HG03565 (cell line): ENCODE measurements at regions not wholly inside any gene's neighbourhood (a gene's known extent, or its start where the extent isn't known, plus 50 kb on each side); places are given as distances from the start of the nearest gene placed in this dataset.
"Not testable (repeated sequence)": the region's sequence is repeated elsewhere in the genome, so short reads cannot be mapped to it uniquely, and the experiment has no call there.

Source experiments
- ATAC-seq: cut with Tn5 transposase; IDR thresholded peaks from one replicate; pipeline ENCODE4 v1.9.1; 2021; ENCODE audit warnings: mild to moderate bottlenecking, moderate library complexity; ENCODE audit not compliant: unreplicated experiment

GRCh38 chr11:122207921-122208764 is 92.1 kb upstream of the BLID start:
- no peak for ATAC-seq

- no peak for ATAC-seq
Observed at GRCh38 chr11:122207505-122207904, 91.5 kb upstream of the BLID start.

- ATAC-seq = no peak
Observed at GRCh38 chr11:122205036-122205435, 89.0 kb upstream of the BLID start.

GRCh38 chr11:122204206-122204605 is 88.2 kb upstream of the BLID start:
- ATAC-seq = no peak

GRCh38 chr11:122202951-122203456 is 87.0 kb upstream of the BLID start:
- ATAC-seq = peak; percentile 76

- ATAC-seq = no peak
Observed at GRCh38 chr11:122202161-122202950, 86.3 kb upstream of the BLID start.

GRCh38 chr11:122201106-122201505 is 85.1 kb upstream of the BLID start:
- ATAC-seq = no peak

GRCh38 chr11:122199661-122200060 is 83.6 kb upstream of the BLID start:
- ATAC-seq = no peak

- no peak for ATAC-seq
Observed at GRCh38 chr11:122198291-122198983, 82.4 kb upstream of the BLID start.

- no peak for ATAC-seq
Observed at GRCh38 chr11:122197066-122197987, 81.3 kb upstream of the BLID start.

- no peak for ATAC-seq
Observed at GRCh38 chr11:122195790-122196189, 79.8 kb upstream of the BLID start.

GRCh38 chr11:122193881-122194480 is 78.0 kb upstream of the BLID start:
- not testable (repeated sequence) for ATAC-seq

- ATAC-seq = no peak
Observed at GRCh38 chr11:122193457-122193856, 77.4 kb upstream of the BLID start.

GRCh38 chr11:122192634-122193255 is 76.7 kb upstream of the BLID start:
- ATAC-seq = no peak

- ATAC-seq = no peak
Observed at GRCh38 chr11:122190768-122191167, 74.8 kb upstream of the BLID start.

GRCh38 chr11:122189229-122189628 is 73.2 kb upstream of the BLID start:
- no peak for ATAC-seq

- ATAC-seq = no peak
Observed at GRCh38 chr11:122187373-122188165, 71.6 kb upstream of the BLID start.

GRCh38 chr11:122186439-122187080 is 70.5 kb upstream of the BLID start:
- ATAC-seq = no peak
